ENCODE measurements at regions not wholly inside any gene's neighbourhood (a gene's known extent, or its start where the extent isn't known, plus 50 kb on each side); places are given as distances from the start of the nearest gene placed in this dataset.

- TF ChIP-seq CTCF (conservative IDR thresholded peaks at IDR 0.05; ENCODE audit: low read depth, low read length) (no peak), ELK1 (IDR thresholded peaks at IDR 0.05; ENCODE audit: borderline replicate concordance, low read depth, low read length) (no peak), CEBPB (IDR thresholded peaks at IDR 0.05; ENCODE audit: low read depth, low read length) (no peak), POLR2A (IDR thresholded peaks at IDR 0.05; ENCODE audit: low read depth, low read length) (no peak), SMC3 (IDR thresholded peaks at IDR 0.05; ENCODE audit: low read depth, low read length) (no peak), RCOR1 (IDR thresholded peaks at IDR 0.05; ENCODE audit: insufficient replicate concordance, low read length) (no peak), MAZ (IDR thresholded peaks at IDR 0.05; ENCODE audit: borderline replicate concordance, low read depth, low read length) (no peak), RAD21 (IDR thresholded peaks at IDR 0.05; ENCODE audit: low read length) (no peak), RFX5 (IDR thresholded peaks at IDR 0.05; ENCODE audit: low read depth, low read length) (no peak), FOS (IDR thresholded peaks at IDR 0.05; ENCODE audit: low read depth, low read length) (no peak), NFE2L2 (IDR thresholded peaks at IDR 0.05; ENCODE audit: low read depth, low read length) (no peak)
- TF ChIP-seq, protein P1, sequence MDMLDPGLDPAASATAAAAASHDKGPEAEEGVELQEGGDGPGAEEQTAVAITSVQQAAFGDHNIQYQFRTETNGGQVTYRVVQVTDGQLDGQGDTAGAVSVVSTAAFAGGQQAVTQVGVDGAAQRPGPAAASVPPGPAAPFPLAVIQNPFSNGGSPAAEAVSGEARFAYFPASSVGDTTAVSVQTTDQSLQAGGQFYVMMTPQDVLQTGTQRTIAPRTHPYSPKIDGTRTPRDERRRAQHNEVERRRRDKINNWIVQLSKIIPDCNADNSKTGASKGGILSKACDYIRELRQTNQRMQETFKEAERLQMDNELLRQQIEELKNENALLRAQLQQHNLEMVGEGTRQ (IDR thresholded peaks at IDR 0.05; ENCODE audit: low read depth, low read length) = no peak
Measured at GRCh38 chr7:25031007-25031406, 51.0 kb upstream of the OSBPL3 start.
